ENCODE measurements at regions not wholly inside any gene's neighbourhood (a gene's known extent, or its start where the extent isn't known, plus 50 kb on each side); places are given as distances from the start of the nearest gene placed in this dataset.

DNA sequence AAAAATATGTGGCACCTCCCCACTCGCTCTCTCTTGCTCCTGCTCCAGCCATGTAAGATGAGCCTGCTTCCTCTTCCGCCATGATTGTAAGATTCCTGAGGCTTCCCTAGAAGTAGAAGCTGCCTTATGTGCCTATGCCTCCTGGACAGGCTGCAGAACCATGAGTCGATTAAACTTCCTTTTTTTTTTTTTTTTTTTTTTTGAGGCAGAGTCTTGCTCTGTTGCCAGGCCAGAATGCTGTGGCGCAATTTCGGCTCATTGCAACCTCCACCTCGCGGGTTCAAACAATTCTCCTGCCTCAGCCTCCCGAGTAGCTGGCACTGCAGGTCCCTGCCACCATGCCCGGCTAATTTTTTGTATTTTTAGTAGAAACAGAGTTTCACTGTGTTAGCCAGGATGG, 112.5 kb downstream of the FAM217A start:
- no peak for TF ChIP-seq EZH2phosphoT487 (IDR thresholded peaks at IDR 0.05; ENCODE audit: borderline replicate concordance)
- TF ChIP-seq CTCF (conservative IDR thresholded peaks at IDR 0.05; ENCODE audit: low read length): no peak
